Kidney epithelial cell (primary cell): ENCODE measurements at regions not wholly inside any gene's neighbourhood (a gene's known extent, or its start where the extent isn't known, plus 50 kb on each side); places are given as distances from the start of the nearest gene placed in this dataset.
A peak's percentile ranks its signal among the peaks of the same experiment; 100 is the strongest.

Experiments used
- DNase-seq: peaks from one replicate; pipeline ENCODE4 v3.0.0-alpha.2; 2010; ENCODE audit warnings: low read depth
- H3K27me3 ChIP-seq: 2 replicates; pipeline ENCODE4 v1.6.0; 2011; ENCODE audit warnings: low read length; ENCODE audit not compliant: control insufficient read depth, insufficient read depth
- H3K36me3 ChIP-seq: 2 replicates; pipeline ENCODE4 v1.5.1; 2011; ENCODE audit warnings: low read length; ENCODE audit not compliant: control insufficient read depth, insufficient read depth
- H3K4me3 ChIP-seq: 2 replicates; pipeline ENCODE4 v1.5.1; 2011; ENCODE audit warnings: low read depth, mild to moderate bottlenecking, control low read depth, low read length
- TF ChIP-seq, protein P1 (sequence below): IDR thresholded peaks from 2 replicates; pipeline ENCODE4 v1.5.1; 2011; ENCODE audit warnings: mild to moderate bottlenecking, moderate library complexity, low read length, control low read depth, inconsistent platforms; ENCODE audit not compliant: insufficient read depth, poor library complexity, severe bottlenecking

DNA sequence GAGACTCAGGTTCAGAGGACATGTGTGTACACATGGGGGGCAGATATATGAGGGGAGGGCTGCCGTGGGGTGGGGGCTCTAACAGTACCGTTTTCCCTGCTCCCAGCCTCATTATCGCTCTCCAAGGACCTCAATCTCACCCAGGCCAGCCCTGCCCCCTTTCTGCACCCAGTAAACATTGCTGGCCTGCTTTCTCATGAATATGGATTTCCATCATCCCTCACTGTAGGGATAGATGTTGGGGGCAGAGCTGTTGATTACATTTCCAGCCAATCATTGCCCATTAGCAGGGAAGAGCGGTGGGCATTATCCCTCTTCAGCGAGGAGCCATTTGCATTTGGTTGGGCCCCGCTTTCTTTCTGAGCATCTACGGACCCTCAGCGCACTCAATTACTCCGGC lies 273.8 kb downstream of the RPS6KC1 start:
- H3K4me3 ChIP-seq = no peak overlapping the region
- TF ChIP-seq, protein P1, sequence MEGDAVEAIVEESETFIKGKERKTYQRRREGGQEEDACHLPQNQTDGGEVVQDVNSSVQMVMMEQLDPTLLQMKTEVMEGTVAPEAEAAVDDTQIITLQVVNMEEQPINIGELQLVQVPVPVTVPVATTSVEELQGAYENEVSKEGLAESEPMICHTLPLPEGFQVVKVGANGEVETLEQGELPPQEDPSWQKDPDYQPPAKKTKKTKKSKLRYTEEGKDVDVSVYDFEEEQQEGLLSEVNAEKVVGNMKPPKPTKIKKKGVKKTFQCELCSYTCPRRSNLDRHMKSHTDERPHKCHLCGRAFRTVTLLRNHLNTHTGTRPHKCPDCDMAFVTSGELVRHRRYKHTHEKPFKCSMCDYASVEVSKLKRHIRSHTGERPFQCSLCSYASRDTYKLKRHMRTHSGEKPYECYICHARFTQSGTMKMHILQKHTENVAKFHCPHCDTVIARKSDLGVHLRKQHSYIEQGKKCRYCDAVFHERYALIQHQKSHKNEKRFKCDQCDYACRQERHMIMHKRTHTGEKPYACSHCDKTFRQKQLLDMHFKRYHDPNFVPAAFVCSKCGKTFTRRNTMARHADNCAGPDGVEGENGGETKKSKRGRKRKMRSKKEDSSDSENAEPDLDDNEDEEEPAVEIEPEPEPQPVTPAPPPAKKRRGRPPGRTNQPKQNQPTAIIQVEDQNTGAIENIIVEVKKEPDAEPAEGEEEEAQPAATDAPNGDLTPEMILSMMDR = no peak
- no peaks in the 10 kb centered on the region for H3K36me3 ChIP-seq
- DNase-seq = no peak
- H3K27me3 ChIP-seq = peaks cover 2% of the 10 kb centered on the region

DNA sequence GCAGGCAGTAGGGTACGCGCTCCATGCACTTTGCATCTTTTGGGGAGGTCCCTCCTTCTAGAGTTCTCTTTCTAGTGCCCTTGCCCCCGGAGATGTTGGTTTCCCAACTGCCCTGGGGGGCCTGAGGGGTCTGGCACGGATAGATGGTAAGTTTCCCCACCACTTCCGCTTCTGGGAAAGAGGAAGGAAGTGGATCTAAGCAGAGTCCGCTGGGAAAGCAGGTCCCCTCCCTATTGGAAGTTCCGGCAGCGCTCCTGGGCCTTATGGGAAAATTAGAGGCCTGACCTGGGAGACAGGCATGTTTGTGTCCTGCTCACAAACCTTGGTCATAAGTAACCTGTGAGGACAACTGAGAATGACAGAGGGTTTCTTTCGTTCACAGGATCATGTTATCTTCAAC lies 274.4 kb downstream of the RPS6KC1 start:
- H3K36me3 ChIP-seq = no peaks in the 10 kb centered on the region
- TF ChIP-seq, protein P1 = no peak
- no peak for DNase-seq
- peaks cover 2% of the 10 kb centered on the region for H3K27me3 ChIP-seq
- no peak overlapping the region for H3K4me3 ChIP-seq

DNA sequence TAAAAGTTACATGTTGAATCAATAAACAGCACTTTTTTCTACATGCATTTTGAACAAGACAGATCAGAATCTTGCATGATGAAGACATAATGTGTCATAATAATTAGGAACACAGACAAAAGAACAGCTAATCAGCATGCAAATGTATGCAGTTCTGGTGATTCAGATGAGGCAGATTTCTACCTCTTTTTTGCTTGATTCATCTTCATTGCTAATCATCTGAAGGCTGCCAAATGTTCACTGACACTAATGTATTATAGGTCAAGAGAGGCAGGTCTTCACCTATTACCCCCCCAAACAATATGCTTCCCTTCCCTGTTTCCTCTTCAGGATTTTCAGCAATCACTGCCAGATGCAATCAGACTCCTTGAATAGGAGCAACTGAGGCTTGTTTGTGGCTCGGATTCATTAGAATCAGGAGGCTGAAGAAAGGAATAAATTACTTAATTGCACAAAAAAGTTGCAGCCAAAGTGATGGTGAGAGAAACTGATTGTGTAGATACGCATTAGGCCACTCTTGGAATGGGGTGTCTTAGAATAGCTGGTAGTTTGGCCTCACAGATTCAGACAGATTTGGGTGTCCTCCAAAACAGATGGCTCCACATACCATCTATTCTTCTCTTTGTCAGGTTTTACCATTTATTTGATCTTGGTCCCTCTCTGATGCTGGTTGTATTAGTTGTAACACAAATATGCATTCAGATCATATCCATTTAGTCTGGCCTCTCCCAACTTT lies 275.4 kb downstream of the RPS6KC1 start:
- no peak for DNase-seq
- Histone ChIP-seq H3K4me3 (no peak overlapping the region), H3K27me3 (peaks cover 2% of the 10 kb centered on the region), H3K36me3 (no peaks in the 10 kb centered on the region)
- TF ChIP-seq, protein P1 = no peak

DNA sequence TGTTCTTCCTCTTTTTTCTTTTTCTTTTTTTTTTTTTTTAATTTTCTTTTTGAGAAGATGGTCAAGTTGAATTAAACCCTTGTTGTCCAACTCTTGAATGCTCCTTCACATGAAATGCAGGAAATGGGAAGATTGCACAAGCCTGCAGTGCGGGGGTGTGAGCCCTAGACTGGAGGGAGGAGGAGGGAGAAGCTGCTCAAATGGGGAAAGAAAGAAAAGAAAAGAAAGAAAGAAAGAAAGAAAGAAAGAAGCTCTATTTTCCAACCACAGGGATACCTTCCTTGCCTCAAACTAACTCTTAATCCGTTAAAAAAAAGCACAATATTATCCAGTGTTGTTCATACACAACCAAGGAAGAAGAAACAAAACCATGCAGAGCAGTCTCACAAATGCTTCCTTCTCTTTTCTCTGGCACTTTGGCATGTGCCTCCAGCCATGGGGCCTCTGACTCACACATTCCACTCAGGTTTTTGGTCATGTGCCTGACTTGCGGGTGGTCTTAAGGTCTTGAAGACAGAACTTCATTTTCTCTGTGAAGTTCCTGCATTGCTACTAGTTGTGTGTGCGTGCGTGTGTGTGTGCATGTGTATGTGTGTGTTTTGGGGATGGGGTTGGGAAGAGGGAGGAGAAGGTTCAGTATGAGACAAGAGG lies 276.1 kb downstream of the RPS6KC1 start:
- TF ChIP-seq, protein P1 = no peak
- Histone ChIP-seq H3K27me3 (peaks cover 2% of the 10 kb centered on the region), H3K36me3 (no peaks in the 10 kb centered on the region), H3K4me3 (no peak overlapping the region)
- peak; percentile 50 for DNase-seq

- DNase-seq = no peak
- Histone ChIP-seq H3K27me3 (peaks cover 2% of the 10 kb centered on the region), H3K4me3 (no peak overlapping the region), H3K36me3 (no peaks in the 10 kb centered on the region)
- TF ChIP-seq, protein P1 = no peak
Observed at GRCh38 chr1:213329406-213330008, 278.5 kb downstream of the RPS6KC1 start.
